ENCODE measurements at regions not wholly inside any gene's neighbourhood (a gene's known extent, or its start where the extent isn't known, plus 50 kb on each side); places are given as distances from the start of the nearest gene placed in this dataset.
"Not testable (repeated sequence)": the region's sequence is repeated elsewhere in the genome, so short reads cannot be mapped to it uniquely, and the experiment has no call there.

- DNase-seq (ENCODE audit: low spot score) = no peak
Observed at GRCh38 chr12:86770871-86771270, 514.7 kb upstream of the MGAT4C start.

GRCh38 chr12:86748894-86749293 lies 492.7 kb upstream of the MGAT4C start:
- DNase-seq (ENCODE audit: low spot score) = no peak

- DNase-seq (ENCODE audit: low spot score) = no peak
Observed at GRCh38 chr12:86744547-86745212, 488.5 kb upstream of the MGAT4C start.

- no peak for DNase-seq (ENCODE audit: low spot score)
Observed at GRCh38 chr12:86743875-86744536, 487.8 kb upstream of the MGAT4C start.

GRCh38 chr12:86741531-86741930 lies 485.3 kb upstream of the MGAT4C start:
- no peak for DNase-seq (ENCODE audit: low spot score)

- no peak for DNase-seq (ENCODE audit: low spot score)
Observed at GRCh38 chr12:86735851-86736250, 479.7 kb upstream of the MGAT4C start.

- DNase-seq (ENCODE audit: low spot score) = no peak
Observed at GRCh38 chr12:86735072-86735471, 478.9 kb upstream of the MGAT4C start.

GRCh38 chr12:86730233-86730632 lies 474.0 kb upstream of the MGAT4C start:
- no peak for DNase-seq (ENCODE audit: low spot score)

GRCh38 chr12:86729739-86730138 lies 473.5 kb upstream of the MGAT4C start:
- DNase-seq (ENCODE audit: low spot score) = no peak

GRCh38 chr12:86727160-86727559 lies 471.0 kb upstream of the MGAT4C start:
- DNase-seq (ENCODE audit: low spot score) = no peak

- peak; percentile 17 for DNase-seq (ENCODE audit: low spot score)
Observed at GRCh38 chr12:86724716-86725115, 468.5 kb upstream of the MGAT4C start.

- DNase-seq (ENCODE audit: low spot score) = no peak
Observed at GRCh38 chr12:86723326-86723725, 467.1 kb upstream of the MGAT4C start.

- peak; percentile 14 for DNase-seq (ENCODE audit: low spot score)
Observed at GRCh38 chr12:86721713-86722397, 465.7 kb upstream of the MGAT4C start.

GRCh38 chr12:86719381-86719780 lies 463.2 kb upstream of the MGAT4C start:
- no peak for DNase-seq (ENCODE audit: low spot score)

- no peak for DNase-seq (ENCODE audit: low spot score)
Observed at GRCh38 chr12:86713121-86713520, 456.9 kb upstream of the MGAT4C start.

- DNase-seq (ENCODE audit: low spot score) = peak; percentile 85
Observed at GRCh38 chr12:86712425-86712843, 456.2 kb upstream of the MGAT4C start.

- DNase-seq (ENCODE audit: low spot score) = no peak
Observed at GRCh38 chr12:86711731-86712130, 455.5 kb upstream of the MGAT4C start.

GRCh38 chr12:86710109-86710508 lies 453.9 kb upstream of the MGAT4C start:
- DNase-seq (ENCODE audit: low spot score) = no peak

- not testable (repeated sequence) for DNase-seq (ENCODE audit: low spot score)
Observed at GRCh38 chr12:86709017-86709416, 452.8 kb upstream of the MGAT4C start.

GRCh38 chr12:86698641-86698980 lies 442.4 kb upstream of the MGAT4C start:
- peak; percentile 40 for DNase-seq (ENCODE audit: low spot score)

- DNase-seq (ENCODE audit: low spot score) = no peak
Observed at GRCh38 chr12:86697916-86698640, 441.9 kb upstream of the MGAT4C start.

- no peak for DNase-seq (ENCODE audit: low spot score)
Observed at GRCh38 chr12:86683568-86684304, 427.5 kb upstream of the MGAT4C start.
